ENCODE measurements at regions not wholly inside any gene's neighbourhood (a gene's known extent, or its start where the extent isn't known, plus 50 kb on each side); places are given as distances from the start of the nearest gene placed in this dataset.
A peak's percentile ranks its signal among the peaks of the same experiment; 100 is the strongest.

DNA sequence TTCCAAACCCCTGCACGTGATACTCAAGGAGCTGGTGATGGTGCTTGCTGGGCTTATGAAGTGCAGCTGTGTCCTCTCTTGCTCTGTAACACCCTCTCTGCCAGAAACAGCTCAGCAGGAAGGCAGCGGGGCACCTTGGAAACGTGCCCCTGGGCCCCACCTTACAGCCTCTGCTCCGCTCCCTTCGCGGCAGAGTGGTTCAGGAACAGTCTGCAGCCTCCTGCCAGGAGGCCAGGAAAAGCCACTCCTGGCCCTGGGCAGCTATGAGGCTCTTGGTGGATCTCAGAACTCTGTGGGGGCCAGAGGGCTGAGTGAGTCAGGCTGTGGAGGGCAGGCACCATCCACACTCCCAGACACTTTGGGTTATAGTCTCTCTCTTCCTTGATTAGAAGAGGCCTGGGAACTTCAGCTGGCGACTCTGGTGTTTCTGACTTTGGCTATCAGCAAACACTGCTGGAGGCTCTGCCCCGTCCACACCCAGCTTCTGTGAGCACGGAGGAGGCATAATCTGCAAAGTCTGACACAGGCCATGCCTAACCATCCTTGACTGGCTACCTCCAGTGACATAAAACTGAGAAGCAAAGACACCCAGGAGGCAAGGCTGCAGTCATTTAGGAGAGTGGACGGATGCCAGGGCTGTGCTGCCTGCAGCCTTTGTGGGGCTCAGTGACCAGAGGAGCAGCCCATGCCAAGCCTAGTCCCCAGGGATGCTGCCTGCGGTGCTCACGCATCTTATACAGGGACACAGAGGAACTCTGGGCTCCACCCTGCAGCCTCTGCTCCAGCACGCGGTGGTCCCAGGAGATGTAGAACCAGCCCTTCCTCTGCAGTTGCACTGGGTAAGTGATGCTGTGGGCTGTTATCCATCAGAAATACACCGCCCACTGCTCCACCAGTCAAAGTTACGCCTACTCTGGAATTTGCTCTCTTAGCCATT lies 65.3 kb downstream of the METRNL start:
- Histone ChIP-seq H3K27me3 (no peaks in the 10 kb centered on the region), H3K27ac (peak overlapping the region; percentile 72), H3K36me3 (no peaks in the 10 kb centered on the region), H3K4me3 (no peak overlapping the region), H3K9me3 (no peaks in the 10 kb centered on the region), H3K4me1 (peaks cover 6% of the 10 kb centered on the region)
- no peak for TF ChIP-seq EP300 (IDR thresholded peaks at IDR 0.05)
- TF ChIP-seq POLR2AphosphoS5 (IDR thresholded peaks at IDR 0.05): peak in 1 of 3 donors; percentile 41
- WGBS: 48% methylated on average over 9 of the region's 16 CpGs
- peak; percentile 83 to 90 for DNase-seq (ENCODE audit: low spot score in 2 of 2)

DNA sequence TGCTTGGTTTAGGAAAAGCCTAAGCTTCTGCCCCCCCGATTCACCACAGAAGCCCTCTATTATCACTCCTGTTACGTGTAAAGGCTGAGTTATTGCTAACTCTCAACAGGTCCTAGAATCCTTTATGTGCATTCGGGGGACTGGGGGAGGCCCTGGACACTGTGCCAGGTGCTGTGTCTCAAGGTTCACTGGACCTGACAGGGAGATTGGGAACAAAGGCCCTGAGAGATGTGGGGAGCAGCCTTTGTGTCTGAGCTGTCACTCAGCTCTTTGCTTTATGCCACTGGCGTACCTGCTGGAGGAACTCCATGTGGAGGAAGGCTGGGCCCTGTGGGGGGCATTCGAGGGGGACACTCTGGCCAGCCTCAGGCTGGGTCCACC lies 65.9 kb downstream of the METRNL start:
- peak overlapping the region; percentile 73 for H3K27ac ChIP-seq
- H3K4me3 ChIP-seq: no peak overlapping the region
- H3K36me3 ChIP-seq: no peaks in the 10 kb centered on the region
- TF ChIP-seq, protein P1, sequence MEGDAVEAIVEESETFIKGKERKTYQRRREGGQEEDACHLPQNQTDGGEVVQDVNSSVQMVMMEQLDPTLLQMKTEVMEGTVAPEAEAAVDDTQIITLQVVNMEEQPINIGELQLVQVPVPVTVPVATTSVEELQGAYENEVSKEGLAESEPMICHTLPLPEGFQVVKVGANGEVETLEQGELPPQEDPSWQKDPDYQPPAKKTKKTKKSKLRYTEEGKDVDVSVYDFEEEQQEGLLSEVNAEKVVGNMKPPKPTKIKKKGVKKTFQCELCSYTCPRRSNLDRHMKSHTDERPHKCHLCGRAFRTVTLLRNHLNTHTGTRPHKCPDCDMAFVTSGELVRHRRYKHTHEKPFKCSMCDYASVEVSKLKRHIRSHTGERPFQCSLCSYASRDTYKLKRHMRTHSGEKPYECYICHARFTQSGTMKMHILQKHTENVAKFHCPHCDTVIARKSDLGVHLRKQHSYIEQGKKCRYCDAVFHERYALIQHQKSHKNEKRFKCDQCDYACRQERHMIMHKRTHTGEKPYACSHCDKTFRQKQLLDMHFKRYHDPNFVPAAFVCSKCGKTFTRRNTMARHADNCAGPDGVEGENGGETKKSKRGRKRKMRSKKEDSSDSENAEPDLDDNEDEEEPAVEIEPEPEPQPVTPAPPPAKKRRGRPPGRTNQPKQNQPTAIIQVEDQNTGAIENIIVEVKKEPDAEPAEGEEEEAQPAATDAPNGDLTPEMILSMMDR (IDR thresholded peaks at IDR 0.05): no peak
- no peak for TF ChIP-seq POLR2A (IDR thresholded peaks at IDR 0.05)
- no peak for TF ChIP-seq POLR2AphosphoS5 (IDR thresholded peaks at IDR 0.05)
- TF ChIP-seq EP300 (IDR thresholded peaks at IDR 0.05): no peak
- DNase-seq (ENCODE audit: low spot score in 2 of 2): no peak
- WGBS: 52% methylated on average over 5 of the region's 5 CpGs
- H3K4me1 ChIP-seq: peaks cover 6% of the 10 kb centered on the region
- H3K27me3 ChIP-seq: no peaks in the 10 kb centered on the region
- no peaks in the 10 kb centered on the region for H3K9me3 ChIP-seq

DNA sequence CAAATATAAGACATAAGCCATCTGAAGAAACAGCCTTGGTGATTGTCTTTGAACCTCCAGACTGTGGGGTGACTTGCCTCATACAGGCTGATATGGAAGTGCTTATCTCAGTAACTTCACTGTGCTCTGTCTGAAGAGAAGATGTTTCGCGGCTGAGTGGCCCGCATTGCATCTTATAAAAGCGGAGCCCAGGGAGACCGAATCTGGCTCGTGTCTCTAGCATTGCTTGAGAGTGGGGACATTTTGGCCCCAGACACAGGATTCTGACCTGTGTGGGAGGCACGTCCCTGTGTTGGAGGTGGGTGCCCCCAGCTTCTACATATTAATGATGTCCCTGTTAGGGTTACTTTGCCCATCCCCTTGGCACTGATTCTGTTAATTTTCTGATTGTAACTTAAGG lies 66.4 kb downstream of the METRNL start:
- Histone ChIP-seq H3K9me3 (no peaks in the 10 kb centered on the region), H3K36me3 (no peaks in the 10 kb centered on the region), H3K4me3 (no peak overlapping the region), H3K27me3 (no peaks in the 10 kb centered on the region), H3K27ac (peak overlapping the region; percentile 73), H3K4me1 (peaks cover 6% of the 10 kb centered on the region)
- no peak for TF ChIP-seq POLR2AphosphoS5 (IDR thresholded peaks at IDR 0.05)
- TF ChIP-seq, protein P1 (IDR thresholded peaks at IDR 0.05): no peak
- TF ChIP-seq EP300 (IDR thresholded peaks at IDR 0.05): no peak
- TF ChIP-seq POLR2A (IDR thresholded peaks at IDR 0.05): no peak
- WGBS: 80% methylated on average over 7 of the region's 7 CpGs
- DNase-seq (ENCODE audit: low spot score in 2 of 2): peak; percentile 41 to 67

DNA sequence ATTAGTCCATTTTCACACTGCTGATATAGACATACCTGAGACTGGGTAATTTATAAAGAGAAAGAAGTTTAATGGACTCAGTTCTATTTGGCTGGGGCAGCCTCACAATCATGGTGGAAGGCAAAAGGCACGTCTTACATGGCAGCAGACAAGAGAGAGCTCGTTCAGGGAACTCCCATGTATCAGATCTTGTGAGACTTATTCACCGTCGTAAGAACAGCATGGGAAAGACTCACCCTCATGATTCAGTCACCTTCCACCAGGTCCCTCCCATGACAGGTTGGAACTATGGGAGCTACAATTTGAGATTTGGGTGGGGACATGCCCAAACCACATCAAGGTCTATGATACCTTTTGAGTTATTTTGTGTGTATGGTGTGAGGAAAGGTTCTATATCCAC lies 66.9 kb downstream of the METRNL start:
- H3K9me3 ChIP-seq: no peaks in the 10 kb centered on the region
- H3K4me3 ChIP-seq: no peak overlapping the region
- no peaks in the 10 kb centered on the region for H3K36me3 ChIP-seq
- no peak for TF ChIP-seq POLR2AphosphoS5 (IDR thresholded peaks at IDR 0.05)
- no peak for TF ChIP-seq POLR2A (IDR thresholded peaks at IDR 0.05)
- no peak for TF ChIP-seq EP300 (IDR thresholded peaks at IDR 0.05)
- TF ChIP-seq, protein P1 (IDR thresholded peaks at IDR 0.05): no peak
- no peak for DNase-seq (ENCODE audit: low spot score in 2 of 2)
- H3K27ac ChIP-seq: no peak overlapping the region
- whole genome bisulfite sequencing: 60% methylated on average over 4 of the region's 4 CpGs
- peaks cover 7% of the 10 kb centered on the region for H3K4me1 ChIP-seq
- H3K27me3 ChIP-seq: no peaks in the 10 kb centered on the region

DNA sequence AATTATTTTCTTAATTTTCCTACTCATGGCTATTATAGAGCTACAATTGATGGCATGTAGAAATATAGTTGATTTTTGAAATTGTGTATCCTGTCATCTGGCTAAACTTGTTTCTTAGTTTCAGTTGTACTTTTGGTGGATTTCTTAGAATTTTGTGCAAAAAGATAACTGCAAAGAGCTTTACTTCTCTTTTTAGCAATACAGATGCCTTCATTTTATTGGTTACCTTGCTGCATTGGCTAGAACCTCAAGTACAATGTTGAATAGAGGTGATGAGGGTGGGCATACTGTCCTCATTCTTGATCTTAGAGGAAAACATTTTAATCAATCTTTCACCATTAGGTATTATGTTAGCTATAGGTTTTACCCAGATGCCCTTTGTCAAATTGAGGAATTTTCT lies 67.9 kb downstream of the METRNL start:
- no peak for DNase-seq (ENCODE audit: low spot score in 2 of 2)
- Histone ChIP-seq H3K9me3 (no peaks in the 10 kb centered on the region), H3K4me3 (no peak overlapping the region), H3K27ac (no peak overlapping the region), H3K27me3 (no peaks in the 10 kb centered on the region), H3K36me3 (no peaks in the 10 kb centered on the region), H3K4me1 (peaks cover 15% of the 10 kb centered on the region)
- TF ChIP-seq EP300 (IDR thresholded peaks at IDR 0.05) (no peak), POLR2AphosphoS5 (IDR thresholded peaks at IDR 0.05) (no peak), POLR2A (IDR thresholded peaks at IDR 0.05) (no peak)
- TF ChIP-seq, protein P1 (IDR thresholded peaks at IDR 0.05): no peak
